ENCODE measurements at regions not wholly inside any gene's neighbourhood (a gene's known extent, or its start where the extent isn't known, plus 50 kb on each side); places are given as distances from the start of the nearest gene placed in this dataset.

GRCh38 chr6:87932361-87932760 lies 115.3 kb upstream of the SPACA1 start:
- no peak for TF ChIP-seq SNAI2 (CRISPR knock-in tag; IDR thresholded peaks at IDR 0.05)
- TF ChIP-seq TOX (CRISPR knock-in tag; IDR thresholded peaks at IDR 0.05; ENCODE audit: borderline replicate concordance) = no peak
- TF ChIP-seq POU6F1 (CRISPR knock-in tag; IDR thresholded peaks at IDR 0.05; ENCODE audit: borderline replicate concordance, low read depth) = no peak
- TF ChIP-seq TCF4 (CRISPR knock-in tag; IDR thresholded peaks at IDR 0.05; ENCODE audit: borderline replicate concordance) = no peak
- TF ChIP-seq ESRRG (CRISPR knock-in tag; IDR thresholded peaks at IDR 0.05) = no peak
- TF ChIP-seq RARB (CRISPR knock-in tag; IDR thresholded peaks at IDR 0.05) = no peak
- no peak for TF ChIP-seq CSRNP3 (CRISPR knock-in tag; IDR thresholded peaks at IDR 0.05)
- no peak for TF ChIP-seq ZNF70 (CRISPR knock-in tag; IDR thresholded peaks at IDR 0.05)
- TF ChIP-seq GLIS3 (CRISPR knock-in tag; IDR thresholded peaks at IDR 0.05) = no peak
- TF ChIP-seq, protein P1, sequence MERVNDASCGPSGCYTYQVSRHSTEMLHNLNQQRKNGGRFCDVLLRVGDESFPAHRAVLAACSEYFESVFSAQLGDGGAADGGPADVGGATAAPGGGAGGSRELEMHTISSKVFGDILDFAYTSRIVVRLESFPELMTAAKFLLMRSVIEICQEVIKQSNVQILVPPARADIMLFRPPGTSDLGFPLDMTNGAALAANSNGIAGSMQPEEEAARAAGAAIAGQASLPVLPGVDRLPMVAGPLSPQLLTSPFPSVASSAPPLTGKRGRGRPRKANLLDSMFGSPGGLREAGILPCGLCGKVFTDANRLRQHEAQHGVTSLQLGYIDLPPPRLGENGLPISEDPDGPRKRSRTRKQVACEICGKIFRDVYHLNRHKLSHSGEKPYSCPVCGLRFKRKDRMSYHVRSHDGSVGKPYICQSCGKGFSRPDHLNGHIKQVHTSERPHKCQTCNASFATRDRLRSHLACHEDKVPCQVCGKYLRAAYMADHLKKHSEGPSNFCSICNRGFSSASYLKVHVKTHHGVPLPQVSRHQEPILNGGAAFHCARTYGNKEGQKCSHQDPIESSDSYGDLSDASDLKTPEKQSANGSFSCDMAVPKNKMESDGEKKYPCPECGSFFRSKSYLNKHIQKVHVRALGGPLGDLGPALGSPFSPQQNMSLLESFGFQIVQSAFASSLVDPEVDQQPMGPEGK (CRISPR knock-in tag; IDR thresholded peaks at IDR 0.05; ENCODE audit: borderline replicate concordance) = no peak
- TF ChIP-seq CSDC2 (CRISPR knock-in tag; IDR thresholded peaks at IDR 0.05) = no peak
- TF ChIP-seq ZFP30 (CRISPR knock-in tag; IDR thresholded peaks at IDR 0.05) = no peak
- TF ChIP-seq ZNF8 (CRISPR knock-in tag; IDR thresholded peaks at IDR 0.05) = no peak
- no peak for TF ChIP-seq ZNF565 (CRISPR knock-in tag; conservative IDR thresholded peaks at IDR 0.05; ENCODE audit: low read depth)
- TF ChIP-seq PPARA (CRISPR knock-in tag; IDR thresholded peaks at IDR 0.05; ENCODE audit: borderline replicate concordance) = no peak
- no peak for TF ChIP-seq ZFP3 (CRISPR knock-in tag; IDR thresholded peaks at IDR 0.05)
- no peak for ATAC-seq

GRCh38 chr6:87929843-87930288 lies 117.8 kb upstream of the SPACA1 start:
- no peak for TF ChIP-seq SNAI2 (CRISPR knock-in tag; IDR thresholded peaks at IDR 0.05)
- no peak for TF ChIP-seq BACH2 (CRISPR knock-in tag; IDR thresholded peaks at IDR 0.05; ENCODE audit: borderline replicate concordance)
- TF ChIP-seq, protein P2, sequence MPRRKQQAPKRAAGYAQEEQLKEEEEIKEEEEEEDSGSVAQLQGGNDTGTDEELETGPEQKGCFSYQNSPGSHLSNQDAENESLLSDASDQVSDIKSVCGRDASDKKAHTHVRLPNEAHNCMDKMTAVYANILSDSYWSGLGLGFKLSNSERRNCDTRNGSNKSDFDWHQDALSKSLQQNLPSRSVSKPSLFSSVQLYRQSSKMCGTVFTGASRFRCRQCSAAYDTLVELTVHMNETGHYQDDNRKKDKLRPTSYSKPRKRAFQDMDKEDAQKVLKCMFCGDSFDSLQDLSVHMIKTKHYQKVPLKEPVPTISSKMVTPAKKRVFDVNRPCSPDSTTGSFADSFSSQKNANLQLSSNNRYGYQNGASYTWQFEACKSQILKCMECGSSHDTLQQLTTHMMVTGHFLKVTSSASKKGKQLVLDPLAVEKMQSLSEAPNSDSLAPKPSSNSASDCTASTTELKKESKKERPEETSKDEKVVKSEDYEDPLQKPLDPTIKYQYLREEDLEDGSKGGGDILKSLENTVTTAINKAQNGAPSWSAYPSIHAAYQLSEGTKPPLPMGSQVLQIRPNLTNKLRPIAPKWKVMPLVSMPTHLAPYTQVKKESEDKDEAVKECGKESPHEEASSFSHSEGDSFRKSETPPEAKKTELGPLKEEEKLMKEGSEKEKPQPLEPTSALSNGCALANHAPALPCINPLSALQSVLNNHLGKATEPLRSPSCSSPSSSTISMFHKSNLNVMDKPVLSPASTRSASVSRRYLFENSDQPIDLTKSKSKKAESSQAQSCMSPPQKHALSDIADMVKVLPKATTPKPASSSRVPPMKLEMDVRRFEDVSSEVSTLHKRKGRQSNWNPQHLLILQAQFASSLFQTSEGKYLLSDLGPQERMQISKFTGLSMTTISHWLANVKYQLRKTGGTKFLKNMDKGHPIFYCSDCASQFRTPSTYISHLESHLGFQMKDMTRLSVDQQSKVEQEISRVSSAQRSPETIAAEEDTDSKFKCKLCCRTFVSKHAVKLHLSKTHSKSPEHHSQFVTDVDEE (CRISPR knock-in tag; IDR thresholded peaks at IDR 0.05) = no peak
- no peak for TF ChIP-seq ARNTL (CRISPR knock-in tag; IDR thresholded peaks at IDR 0.05; ENCODE audit: borderline replicate concordance, low read depth)
- TF ChIP-seq CSDC2 (CRISPR knock-in tag; IDR thresholded peaks at IDR 0.05) = no peak
- no peak for TF ChIP-seq GLIS3 (CRISPR knock-in tag; IDR thresholded peaks at IDR 0.05)
- TF ChIP-seq OSR1 (CRISPR knock-in tag; IDR thresholded peaks at IDR 0.05) = no peak
- no peak for TF ChIP-seq ZFP30 (CRISPR knock-in tag; IDR thresholded peaks at IDR 0.05)
- TF ChIP-seq CREB5 (CRISPR knock-in tag; IDR thresholded peaks at IDR 0.05; ENCODE audit: low read depth) = no peak
- TF ChIP-seq POU6F1 (CRISPR knock-in tag; IDR thresholded peaks at IDR 0.05; ENCODE audit: borderline replicate concordance, low read depth) = no peak
- TF ChIP-seq TCF4 (CRISPR knock-in tag; IDR thresholded peaks at IDR 0.05; ENCODE audit: borderline replicate concordance) = no peak
- TF ChIP-seq TOX (CRISPR knock-in tag; IDR thresholded peaks at IDR 0.05; ENCODE audit: borderline replicate concordance) = no peak
- peak; percentile 100 for ATAC-seq
